ENCODE measurements at regions not wholly inside any gene's neighbourhood (a gene's known extent, or its start where the extent isn't known, plus 50 kb on each side); places are given as distances from the start of the nearest gene placed in this dataset.

DNA sequence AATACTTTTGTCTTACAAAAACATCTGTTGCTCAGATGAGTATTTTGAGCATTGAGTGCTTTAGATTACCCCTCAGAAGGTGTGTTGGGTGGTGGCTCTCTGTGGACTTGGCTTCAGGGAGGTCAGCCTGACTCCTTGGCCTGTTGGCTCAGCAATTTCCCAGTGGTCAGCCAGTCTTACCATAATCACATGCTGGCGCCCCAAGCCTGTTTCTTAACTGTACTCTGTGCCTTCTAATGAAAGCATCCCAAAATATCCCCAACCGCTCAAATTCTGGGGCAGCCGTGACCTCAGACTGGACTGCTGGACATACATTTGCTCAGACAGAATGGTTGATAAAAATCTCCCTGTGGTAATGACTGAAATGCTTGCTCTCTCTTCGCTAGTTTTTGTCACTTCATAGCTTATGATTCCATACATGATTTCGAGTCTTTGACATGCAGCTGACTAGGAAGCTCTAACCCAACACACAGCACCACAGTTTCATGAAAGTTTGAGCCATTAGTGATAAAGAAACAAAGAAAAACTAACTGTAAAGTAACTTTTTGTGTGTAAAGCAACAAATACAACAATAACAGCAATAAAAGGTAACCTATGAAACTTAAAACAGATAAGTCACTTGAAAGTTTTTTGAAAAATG is 562.2 kb upstream of the MEF2C start:
- Histone ChIP-seq H3K9me3 (no peaks in the 10 kb centered on the region), H3K36me3 (no peaks in the 10 kb centered on the region), H3K4me1 (no peaks in the 10 kb centered on the region), H3K4me3 (no peak overlapping the region), H3K27me3 (no peaks in the 10 kb centered on the region), H3K27ac (no peak overlapping the region)
- DNase-seq (ENCODE audit: low spot score in 2 of 2): no peak
- WGBS: 94% methylated on average over 5 of the region's 5 CpGs
- TF ChIP-seq EP300 (IDR thresholded peaks at IDR 0.05) (no peak), POLR2AphosphoS5 (IDR thresholded peaks at IDR 0.05) (no peak), POLR2A (IDR thresholded peaks at IDR 0.05) (no peak)
- TF ChIP-seq, protein P1, sequence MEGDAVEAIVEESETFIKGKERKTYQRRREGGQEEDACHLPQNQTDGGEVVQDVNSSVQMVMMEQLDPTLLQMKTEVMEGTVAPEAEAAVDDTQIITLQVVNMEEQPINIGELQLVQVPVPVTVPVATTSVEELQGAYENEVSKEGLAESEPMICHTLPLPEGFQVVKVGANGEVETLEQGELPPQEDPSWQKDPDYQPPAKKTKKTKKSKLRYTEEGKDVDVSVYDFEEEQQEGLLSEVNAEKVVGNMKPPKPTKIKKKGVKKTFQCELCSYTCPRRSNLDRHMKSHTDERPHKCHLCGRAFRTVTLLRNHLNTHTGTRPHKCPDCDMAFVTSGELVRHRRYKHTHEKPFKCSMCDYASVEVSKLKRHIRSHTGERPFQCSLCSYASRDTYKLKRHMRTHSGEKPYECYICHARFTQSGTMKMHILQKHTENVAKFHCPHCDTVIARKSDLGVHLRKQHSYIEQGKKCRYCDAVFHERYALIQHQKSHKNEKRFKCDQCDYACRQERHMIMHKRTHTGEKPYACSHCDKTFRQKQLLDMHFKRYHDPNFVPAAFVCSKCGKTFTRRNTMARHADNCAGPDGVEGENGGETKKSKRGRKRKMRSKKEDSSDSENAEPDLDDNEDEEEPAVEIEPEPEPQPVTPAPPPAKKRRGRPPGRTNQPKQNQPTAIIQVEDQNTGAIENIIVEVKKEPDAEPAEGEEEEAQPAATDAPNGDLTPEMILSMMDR (IDR thresholded peaks at IDR 0.05): no peak

DNA sequence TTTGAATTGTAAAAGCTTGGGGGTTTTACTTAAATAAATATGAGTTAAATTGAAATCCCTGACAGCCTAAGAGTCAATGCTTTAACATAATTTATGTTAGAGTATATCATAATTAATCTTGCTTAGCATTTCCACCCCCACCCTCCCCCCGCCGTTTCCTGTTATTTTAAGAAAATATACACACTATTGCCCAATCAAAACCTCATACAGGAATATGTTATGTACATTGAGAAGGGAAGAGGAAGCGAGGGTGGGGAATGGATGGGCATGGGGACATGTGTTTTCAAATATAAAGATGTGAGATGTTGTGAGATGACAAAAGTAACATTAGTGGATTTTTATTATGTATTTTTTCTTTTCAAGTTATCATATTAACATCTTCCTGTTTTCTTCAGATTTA is 561.1 kb upstream of the MEF2C start:
- Histone ChIP-seq H3K4me1 (no peaks in the 10 kb centered on the region), H3K4me3 (no peak overlapping the region), H3K9me3 (no peaks in the 10 kb centered on the region), H3K27ac (no peak overlapping the region), H3K36me3 (no peaks in the 10 kb centered on the region), H3K27me3 (no peaks in the 10 kb centered on the region)
- WGBS: 64% methylated on average over 3 of the region's 3 CpGs
- DNase-seq (ENCODE audit: low spot score in 2 of 2): no peak
- TF ChIP-seq, protein P1 (IDR thresholded peaks at IDR 0.05): no peak
- TF ChIP-seq POLR2A (IDR thresholded peaks at IDR 0.05) (no peak), POLR2AphosphoS5 (IDR thresholded peaks at IDR 0.05) (no peak), EP300 (IDR thresholded peaks at IDR 0.05) (no peak)

- Histone ChIP-seq H3K9me3 (no peaks in the 10 kb centered on the region), H3K4me1 (no peaks in the 10 kb centered on the region), H3K27me3 (no peaks in the 10 kb centered on the region), H3K36me3 (no peaks in the 10 kb centered on the region), H3K27ac (no peak overlapping the region), H3K4me3 (no peak overlapping the region)
- no peak for DNase-seq (ENCODE audit: low spot score in 2 of 2)
- TF ChIP-seq, protein P1 (IDR thresholded peaks at IDR 0.05): no peak
- TF ChIP-seq POLR2A (IDR thresholded peaks at IDR 0.05) (no peak), POLR2AphosphoS5 (IDR thresholded peaks at IDR 0.05) (no peak), EP300 (IDR thresholded peaks at IDR 0.05) (no peak)
- 77% methylated on average over 1 of the region's 1 CpG for WGBS
Measured at GRCh38 chr5:89443508-89443907, 560.5 kb upstream of the MEF2C start.

DNA sequence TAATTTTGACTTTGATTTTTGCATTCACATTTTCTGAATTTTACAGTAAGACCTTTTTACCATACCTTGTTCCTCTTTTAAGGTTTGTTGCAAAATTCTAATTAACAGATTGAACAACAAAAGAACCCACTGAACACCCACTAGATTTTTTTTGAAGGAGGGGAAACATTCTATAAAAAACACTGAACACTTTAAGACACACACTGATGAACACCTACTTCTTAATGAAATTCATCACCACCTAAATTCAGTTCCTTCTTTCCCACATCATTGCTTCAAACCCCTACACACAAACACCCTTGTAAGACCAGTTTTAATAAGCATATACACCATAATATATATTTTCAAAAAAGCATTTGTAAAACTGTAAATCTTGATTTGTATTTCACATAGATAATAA is 559.0 kb upstream of the MEF2C start:
- no peak for DNase-seq (ENCODE audit: low spot score in 2 of 2)
- H3K27ac ChIP-seq: no peak overlapping the region
- no peak overlapping the region for H3K4me3 ChIP-seq
- H3K36me3 ChIP-seq: no peaks in the 10 kb centered on the region
- no peaks in the 10 kb centered on the region for H3K27me3 ChIP-seq
- H3K4me1 ChIP-seq: no peaks in the 10 kb centered on the region
- TF ChIP-seq EP300 (IDR thresholded peaks at IDR 0.05) (no peak), POLR2AphosphoS5 (IDR thresholded peaks at IDR 0.05) (no peak), POLR2A (IDR thresholded peaks at IDR 0.05) (no peak)
- TF ChIP-seq, protein P1 (IDR thresholded peaks at IDR 0.05): no peak
- no peaks in the 10 kb centered on the region for H3K9me3 ChIP-seq

GRCh38 chr5:89440670-89441069 is 557.7 kb upstream of the MEF2C start:
- DNase-seq (ENCODE audit: low spot score in 2 of 2): no peak
- Histone ChIP-seq H3K27ac (no peak overlapping the region), H3K4me1 (no peaks in the 10 kb centered on the region), H3K27me3 (no peaks in the 10 kb centered on the region), H3K9me3 (no peaks in the 10 kb centered on the region), H3K36me3 (no peaks in the 10 kb centered on the region), H3K4me3 (no peak overlapping the region)
- WGBS: 86% methylated on average over 2 of the region's 2 CpGs
- TF ChIP-seq POLR2AphosphoS5 (IDR thresholded peaks at IDR 0.05) (no peak), POLR2A (IDR thresholded peaks at IDR 0.05) (no peak), EP300 (IDR thresholded peaks at IDR 0.05) (no peak)
- TF ChIP-seq, protein P1 (IDR thresholded peaks at IDR 0.05): no peak
